Left renal pelvis (tissue), 4 donors: ENCODE measurements at regions not wholly inside any gene's neighbourhood (a gene's known extent, or its start where the extent isn't known, plus 50 kb on each side); places are given as distances from the start of the nearest gene placed in this dataset.
A peak's percentile ranks its signal among the peaks of the same experiment; 100 is the strongest.

ENCODE experiments used
- DNase-seq, 4 donors: peaks; one replicate each; pipeline ENCODE4 v3.0.0-alpha.2; 2013; ENCODE audit warnings: low read depth in 4 of 4, low spot score in 3 of 4

DNA sequence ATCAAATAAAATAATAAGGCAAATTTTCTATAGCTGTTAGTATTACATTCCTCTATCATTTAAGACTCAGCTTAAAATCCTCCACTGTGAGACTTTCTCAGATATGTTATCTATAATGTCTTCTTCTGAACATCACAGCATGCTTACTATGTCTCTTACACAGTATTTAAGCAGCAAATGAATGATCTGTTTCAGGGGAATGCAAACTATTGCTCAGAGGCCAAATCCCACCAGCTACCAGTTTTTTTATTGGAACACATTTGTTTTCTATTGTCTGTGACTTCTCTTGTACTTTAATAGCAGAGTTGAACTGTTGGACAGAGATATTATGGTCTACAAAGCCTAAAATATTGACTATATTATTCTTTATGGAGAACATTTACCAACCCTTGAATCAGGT lies 59.6 kb downstream of the C3orf38 start:
- DNase-seq, result no peak

DNA sequence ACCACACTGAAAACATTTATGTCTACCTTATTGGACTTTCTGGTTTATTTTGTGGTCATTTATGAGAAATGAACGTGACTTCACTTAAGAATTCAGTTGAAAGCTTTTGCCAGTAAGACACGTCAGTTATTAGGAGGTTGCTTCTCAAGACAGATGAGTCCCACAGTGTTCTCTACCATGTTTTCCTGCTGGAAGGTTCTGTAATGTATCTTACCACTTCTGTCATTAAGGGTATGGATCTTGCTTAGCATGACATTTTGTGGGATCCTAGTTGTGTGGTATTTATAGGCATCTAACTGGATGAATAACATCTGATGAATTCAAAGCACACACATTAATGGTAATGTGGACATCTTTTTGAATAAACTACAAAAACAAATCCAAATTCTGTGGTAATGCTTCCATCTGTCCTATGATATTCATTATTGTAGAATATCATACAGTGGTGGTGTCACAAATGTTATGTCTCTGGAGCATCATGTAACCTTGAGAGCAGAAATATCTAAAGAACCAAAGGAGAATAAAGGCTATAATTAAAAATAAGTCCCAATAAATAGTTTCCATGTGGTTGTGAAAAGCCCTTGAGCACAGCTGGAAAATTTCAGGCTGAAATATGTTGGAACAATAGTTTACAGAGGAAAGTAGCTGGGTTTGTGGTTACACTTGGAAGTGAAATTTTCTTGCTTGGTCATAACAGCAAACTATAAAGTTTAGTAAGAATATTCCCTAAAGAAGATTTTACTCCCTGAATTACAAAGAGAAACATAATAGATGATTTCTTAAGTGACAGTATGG lies 61.5 kb downstream of the C3orf38 start:
- DNase-seq, result no peak

DNA sequence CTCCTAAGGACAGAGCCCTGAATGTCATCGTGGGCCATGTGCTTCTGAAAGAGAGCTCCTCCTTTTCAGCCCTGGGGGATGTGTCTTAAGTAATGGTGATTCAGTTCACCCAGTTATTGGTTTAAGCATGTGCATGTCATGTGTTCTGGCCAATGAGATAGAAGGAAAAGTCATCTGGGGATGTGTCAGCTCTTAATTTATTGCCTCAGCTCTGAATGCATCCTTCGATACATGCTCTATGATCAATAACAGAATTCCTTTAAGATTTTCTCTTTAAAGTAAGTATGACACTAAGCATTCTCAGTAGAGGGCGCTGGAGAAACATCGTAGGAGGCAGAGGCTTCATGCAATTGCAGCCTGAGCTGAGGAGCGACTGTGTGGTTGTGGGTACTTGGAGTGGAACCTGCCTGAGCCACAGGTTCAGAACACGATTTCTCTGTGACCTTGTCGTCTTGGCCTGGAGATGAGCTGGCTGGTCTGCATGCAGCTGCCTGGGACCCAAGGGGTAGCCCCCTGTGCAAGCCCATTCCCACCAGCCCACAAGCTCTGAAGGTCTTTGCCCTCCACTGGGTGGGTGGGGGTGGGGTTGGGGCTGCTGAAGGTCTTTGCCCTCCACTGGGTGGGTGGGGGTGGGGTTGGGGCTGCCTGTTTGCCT lies 69.5 kb downstream of the C3orf38 start:
- DNase-seq, result peak; percentile 35 to 63 (median 40)

DNA sequence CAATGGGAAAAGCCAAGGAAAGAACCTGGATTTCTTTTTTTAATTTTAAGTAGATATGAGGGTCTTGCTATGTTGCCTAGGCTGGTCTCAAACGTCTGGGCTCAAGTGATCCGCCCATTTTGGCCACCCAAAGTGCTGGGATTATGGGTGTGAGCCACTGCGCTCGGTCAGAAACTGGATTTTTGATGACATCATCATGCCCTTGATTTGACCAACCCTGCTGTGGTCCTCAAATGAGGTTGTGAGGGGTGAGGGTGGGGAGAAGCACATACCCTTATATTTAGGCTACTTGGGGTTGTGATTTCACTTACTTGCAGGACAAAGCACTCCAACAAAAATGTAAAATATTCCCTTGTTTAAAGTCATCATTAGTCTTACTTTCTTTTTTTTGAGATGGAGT lies 70.4 kb downstream of the C3orf38 start:
- no peak for DNase-seq

DNA sequence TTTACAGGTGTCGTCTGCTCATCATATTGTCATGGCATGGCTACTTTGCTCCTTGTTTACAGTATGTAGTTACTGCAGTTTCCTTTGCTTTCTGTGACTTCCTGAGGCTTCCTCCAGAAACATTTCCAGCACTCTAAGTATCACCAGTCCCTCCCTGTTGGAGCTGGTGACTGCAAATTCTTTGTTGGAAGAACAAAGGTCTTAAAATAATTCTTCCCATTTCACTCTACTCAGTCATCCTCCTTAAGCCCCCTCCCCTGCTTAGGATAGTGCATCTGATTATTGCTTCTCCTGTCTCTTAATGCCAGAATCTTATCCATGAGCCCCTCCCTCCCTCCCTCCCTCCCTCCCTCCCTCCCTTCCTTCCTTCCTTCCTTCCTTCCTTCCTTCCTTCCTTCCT lies 72.0 kb downstream of the C3orf38 start:
- no peak for DNase-seq

DNA sequence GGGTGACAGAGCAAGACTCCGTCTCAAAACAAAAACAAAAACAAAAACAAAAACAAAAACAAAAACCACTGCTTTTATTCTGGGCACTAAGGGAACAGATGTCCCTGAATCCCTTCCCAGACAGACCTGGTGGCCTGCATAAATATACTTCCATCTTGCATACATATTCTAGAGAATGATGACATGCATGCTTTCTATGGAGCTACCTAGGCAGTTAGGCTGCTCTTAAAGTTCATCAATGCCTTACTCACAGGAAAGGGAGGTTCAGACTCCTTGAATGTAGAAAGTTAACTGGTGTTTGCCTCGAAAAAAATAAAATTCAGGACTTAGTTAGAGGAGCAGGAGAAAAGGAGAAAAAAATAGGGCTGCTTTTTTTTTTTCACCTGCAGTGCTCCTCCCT lies 72.6 kb downstream of the C3orf38 start:
- DNase-seq, result no peak

DNA sequence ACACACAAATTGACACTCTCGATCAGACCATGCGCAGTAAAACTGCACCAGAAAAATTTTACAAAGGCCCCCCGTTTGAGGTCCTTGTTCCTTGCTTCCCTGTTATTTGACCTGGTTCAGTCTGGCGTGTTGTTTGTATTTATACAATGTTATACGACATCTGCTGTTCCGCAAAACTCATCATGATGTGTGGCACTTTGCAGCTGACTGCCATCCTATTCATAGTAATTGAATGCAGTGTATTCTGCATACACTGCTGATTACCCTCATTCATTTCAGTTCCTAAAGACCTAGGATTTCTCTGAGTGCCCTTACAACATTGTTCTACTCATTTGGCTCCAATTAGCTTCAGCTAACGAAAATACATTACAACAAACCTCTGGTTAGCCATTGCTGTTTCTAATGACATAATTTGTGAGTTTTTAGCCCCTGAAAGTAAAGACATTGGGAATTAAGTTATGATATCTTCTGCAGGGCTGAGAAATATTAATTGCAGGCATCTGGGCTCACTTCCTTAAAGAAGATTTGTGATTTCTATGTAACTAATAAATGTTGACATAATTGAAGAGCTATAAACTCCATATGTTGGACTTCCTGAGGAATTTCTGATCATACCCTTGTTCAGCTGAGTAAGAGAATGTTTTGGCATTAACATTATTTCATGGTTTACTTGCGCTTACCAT lies 75.7 kb downstream of the C3orf38 start:
- DNase-seq, result no peak

DNA sequence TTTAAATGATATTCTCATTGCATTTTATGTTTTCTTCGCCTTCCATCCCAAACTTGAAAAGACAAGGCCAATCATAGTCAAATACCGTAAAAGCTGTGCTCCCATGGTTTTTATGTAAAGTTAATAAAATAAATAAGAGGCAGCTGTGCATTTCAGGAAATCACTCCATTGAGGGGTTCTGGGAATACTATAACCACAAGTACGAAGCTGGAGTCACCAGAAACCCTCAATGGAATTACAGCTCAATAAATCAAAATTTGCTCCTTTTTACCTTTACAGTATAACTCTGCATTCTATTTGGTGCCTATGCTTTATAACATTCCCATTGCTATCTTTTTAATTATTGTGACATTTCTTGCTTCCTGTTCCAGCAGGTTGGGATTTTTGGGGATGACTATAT lies 77.2 kb downstream of the C3orf38 start:
- no peak for DNase-seq

DNA sequence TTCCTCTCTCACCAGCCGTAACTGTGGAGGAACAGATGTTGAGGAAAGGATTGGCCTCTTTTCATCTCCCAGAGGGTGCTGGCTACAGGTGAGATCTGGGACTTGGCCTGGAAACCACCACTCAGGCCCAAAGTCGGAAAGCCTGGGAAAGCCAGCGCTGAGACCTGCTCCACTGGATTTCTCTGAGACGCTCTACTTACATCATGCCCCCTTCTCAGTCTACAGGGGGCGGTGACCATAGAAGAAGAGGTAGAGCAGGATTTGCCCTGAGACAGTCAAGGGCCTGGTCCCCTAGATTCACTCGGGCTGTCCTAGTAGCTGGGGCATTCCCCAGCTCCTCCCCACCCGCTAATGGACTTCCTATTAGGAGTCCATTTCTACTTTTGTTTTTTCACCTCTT lies 80.9 kb downstream of the C3orf38 start:
- DNase-seq, result no peak

DNA sequence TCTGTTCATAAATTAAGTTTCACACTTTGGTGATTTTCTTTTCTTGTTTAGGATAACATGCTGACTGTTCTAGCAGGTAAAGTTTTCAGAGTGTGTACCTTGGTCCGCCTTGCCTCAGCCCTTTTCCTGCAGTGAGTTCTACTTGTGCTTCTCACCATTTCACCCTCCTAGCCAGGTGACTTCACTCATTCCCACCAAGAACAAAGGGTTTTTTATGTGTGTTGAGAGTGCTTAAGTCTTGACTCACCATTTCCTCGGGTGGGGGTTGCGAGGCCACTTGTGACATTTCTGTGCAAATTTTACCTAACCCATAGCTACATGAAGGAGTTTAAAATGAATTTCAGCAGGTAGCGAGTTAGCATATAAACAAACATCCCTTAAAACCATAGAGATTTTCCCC lies 81.4 kb downstream of the C3orf38 start:
- no peak for DNase-seq

DNA sequence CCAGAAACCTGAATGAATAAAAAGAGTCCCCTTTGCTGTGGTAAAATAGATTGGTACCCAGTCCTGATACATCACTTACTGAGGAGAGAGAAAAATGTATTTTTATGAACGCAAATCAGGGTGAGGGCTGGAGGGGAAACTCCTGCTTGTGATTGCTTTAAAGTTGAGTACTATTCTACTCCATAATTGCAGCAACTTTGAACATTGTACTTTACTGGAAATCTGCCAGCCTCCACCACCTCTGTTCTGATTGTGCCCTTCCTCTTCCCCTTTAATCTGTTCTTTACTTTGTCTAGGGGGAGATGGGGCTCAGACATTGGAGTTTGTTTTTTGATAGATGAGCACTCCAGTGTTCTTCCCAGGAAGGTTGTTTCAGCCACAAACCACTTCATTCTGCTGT lies 81.9 kb downstream of the C3orf38 start:
- DNase-seq, result no peak

DNA sequence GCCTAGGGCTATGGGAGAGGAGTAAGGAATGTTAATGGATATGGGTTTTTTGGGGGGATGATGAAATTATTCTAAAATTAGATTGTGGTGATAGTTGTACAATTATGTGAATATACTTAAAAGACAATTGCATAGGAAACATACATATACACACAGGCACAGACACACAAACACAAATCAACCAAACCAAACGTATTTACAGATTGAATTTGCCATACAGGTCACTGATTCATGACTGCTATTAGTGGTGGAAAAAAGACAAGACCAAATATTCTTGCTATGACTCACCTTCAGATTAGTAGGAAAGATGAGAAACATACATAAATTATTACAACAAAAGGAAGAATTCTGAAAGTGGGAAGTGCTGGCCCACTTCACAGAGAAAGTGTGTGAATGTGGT lies 85.3 kb downstream of the C3orf38 start:
- no peak for DNase-seq

DNA sequence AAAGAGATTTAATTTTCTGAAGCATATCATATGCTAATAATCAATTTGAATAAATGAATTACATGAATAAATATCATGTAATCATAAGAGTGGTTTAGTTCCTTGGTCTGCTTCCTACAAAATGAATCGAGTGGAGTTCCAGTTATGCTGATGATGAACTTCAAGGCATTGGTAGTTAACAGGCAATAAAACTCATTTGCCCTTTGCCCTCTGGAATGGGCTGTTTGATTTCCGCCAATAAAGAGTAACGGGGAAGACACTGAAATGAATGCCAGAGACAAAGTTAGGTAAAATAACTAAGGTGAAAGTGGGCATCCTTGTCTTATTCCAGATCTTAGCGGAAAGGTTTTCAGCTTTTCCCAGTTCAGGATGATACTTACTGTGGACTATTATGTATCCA lies 90.1 kb downstream of the C3orf38 start:
- DNase-seq, result no peak

DNA sequence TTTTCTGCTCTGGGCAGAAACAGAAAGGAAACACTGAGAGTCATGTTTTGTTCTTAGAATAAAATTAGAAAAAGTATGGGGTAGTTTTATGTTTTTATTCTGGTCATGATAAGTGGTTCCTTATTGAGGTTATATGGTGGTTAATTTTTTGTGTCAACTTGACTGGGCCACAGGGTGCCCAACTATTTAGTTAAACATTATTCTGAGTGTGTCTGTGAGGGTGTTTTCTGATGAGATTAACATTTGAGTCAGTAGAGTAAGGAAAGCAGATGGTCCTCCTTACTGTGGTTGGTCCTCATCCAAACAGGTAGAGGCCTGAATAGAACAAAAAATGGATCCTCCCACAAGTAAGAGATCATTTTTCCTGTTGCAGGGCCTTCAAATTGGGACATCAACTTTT lies 98.9 kb downstream of the C3orf38 start:
- DNase-seq, result no peak

DNA sequence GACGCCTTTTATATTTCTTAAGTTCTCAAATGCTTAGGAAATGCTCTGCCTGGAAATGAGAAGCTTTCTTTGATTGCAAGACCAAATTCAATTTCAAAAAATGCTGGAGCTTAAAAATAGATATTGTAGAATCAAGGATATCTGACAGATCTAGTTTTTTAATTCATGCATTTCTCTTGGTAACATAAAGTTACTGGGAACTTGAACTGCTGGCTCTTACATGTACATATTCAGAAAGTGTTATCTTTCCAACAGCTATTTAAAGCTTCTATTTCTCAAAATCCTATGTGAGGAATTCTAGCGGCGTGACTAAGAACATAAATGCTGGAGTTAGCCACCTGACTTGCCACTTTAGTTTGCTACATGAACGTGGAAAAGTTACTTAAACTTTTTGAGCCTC lies 109.3 kb downstream of the C3orf38 start:
- no peak for DNase-seq

DNA sequence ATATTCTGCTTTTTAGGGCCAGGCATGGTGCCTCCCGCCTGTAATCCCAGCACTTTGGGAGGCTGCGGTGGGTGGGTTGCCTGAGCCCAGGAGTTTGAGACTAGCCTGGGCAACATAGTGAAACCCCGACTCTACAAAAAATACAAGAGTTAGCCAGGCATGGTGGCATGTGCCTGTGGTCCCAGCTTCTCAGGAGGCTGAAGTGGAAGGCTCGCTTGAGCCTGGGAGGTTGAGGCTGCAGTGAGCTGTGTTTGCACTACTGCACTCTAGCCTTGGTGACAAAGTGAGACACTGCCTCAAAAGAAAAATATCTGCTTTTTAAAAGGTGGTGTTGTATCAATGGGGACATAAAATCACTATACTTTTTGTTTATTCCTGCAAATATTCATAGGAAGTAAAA lies 112.8 kb downstream of the C3orf38 start:
- DNase-seq, result no peak

DNA sequence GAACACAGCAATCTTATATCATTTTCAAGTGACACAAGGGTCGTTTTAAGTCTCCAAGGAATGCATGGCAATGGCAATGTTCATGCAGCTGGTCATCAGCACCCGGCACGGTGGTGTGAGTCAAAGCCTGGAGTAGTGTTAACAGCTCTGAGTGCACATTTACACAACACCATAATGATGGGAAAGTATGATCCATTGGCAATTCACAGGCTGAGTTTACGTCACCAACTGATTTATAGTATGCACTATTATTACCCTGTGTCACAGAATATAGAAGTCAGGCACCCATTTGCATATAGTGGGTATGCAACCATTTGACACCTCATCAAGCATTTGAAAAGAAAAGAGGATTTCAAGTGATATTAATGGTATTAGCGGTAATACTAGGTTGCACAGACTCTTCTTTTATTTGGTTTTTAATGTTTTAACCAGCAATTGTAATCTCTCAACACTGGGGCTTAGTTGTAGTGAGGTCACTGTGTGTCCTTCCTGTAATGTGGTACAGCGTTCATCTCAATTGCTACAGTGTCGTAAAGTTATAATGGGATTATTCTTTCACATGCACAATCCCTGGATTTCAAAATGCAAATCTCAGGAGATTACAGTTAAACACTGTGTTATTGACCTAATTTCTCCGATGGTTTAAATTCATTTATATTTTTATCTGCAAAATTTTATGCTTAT lies 113.8 kb downstream of the C3orf38 start:
- no peak for DNase-seq

DNA sequence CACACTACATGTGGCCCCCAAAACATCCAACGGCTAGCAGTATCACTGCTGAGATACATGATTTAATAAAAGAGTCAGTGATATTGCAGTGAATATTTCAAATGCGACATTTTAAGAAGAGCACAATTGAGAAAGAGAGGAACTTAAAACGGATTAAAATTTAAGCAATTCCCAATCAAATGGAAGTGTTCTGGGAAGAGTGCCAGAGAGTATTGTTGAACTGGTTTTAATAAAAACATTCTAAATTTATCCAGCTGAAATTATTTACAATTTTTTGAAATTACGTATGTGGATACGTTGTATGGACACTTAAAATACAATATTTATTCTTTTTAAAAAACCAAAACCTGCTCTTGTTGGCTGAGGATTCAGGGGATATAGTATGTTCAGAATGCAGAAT lies 117.7 kb downstream of the C3orf38 start:
- DNase-seq, result no peak

DNA sequence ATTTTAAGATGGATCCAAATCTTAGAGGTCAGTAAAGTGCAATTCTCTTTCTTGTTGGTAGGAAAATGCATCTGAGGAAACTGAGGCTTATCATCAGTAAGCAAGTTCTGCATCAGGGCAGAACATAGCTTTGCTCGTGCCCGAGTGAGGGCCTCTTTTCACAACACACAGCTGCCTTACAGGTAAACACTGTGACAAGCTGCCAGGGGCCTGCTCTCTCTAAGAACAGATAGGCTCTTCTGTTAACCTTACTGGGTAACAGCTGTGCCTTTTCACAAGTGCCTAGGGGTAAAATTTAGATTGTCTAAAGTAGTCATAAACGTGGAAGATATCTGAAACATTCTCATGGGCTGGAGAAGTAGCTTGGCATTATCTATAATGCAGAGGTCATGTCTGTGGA lies 118.1 kb downstream of the C3orf38 start:
- DNase-seq, result no peak

DNA sequence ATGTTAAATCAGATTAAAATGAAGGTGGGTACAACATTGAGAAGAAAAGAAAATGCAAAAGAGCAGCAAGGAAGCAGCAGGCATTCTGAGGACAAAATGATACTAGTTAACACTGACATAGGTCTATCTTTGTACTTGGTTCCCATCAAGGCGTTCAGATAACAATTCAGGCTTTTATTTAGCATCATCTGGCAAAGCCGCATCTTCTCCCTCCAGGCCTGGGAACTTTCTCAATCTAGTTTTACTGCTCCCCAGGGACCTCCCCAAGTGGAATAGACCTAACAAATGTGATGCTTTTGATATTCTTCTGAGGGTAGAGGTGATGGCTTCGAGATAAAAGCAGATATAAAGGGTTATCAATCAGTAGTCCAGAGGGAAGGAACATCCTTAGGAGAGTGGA lies 130.6 kb downstream of the C3orf38 start:
- DNase-seq, result no peak

DNA sequence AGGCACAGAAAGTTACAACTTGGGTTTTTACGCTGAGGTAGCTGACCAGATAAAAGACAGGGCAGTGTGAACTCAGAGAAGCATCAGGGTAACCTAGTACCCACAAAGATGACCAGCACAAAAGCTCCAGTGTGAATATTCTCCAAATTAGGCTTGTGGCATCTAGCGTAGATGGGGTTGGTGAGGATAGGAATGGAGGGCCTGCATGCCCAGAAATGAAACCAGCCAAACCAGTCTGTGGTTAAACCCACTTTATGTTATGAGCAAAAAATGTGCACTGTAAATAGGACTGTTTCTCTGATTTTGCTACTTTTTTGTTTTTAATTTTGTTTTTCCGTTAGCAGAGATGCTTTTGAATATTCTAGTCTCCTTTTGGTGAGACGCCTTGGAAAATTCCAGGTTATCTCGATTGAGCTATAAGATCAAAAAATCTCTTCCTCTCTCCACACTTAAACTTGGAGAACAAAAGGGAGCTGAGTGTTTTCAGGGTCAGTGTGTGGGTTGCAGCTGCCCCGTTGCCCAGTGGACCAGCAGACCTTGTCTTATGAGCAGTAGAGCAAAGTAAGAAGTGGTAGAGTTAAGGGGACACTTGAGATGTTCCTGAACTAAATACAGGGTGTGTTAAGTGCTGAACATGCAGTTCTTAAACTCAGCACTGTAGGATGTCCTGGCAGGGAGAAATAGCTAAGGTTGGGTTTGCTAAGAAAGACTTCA lies 132.9 kb downstream of the C3orf38 start:
- DNase-seq, result no peak
